NCI-H2029 treated with DMSO at 0.1 percent for 48 hours (cell line): ENCODE measurements at regions not wholly inside any gene's neighbourhood (a gene's known extent, or its start where the extent isn't known, plus 50 kb on each side); places are given as distances from the start of the nearest gene placed in this dataset.
"Not testable (repeated sequence)": the region's sequence is repeated elsewhere in the genome, so short reads cannot be mapped to it uniquely, and the experiment has no call there.

Experiments used
- DNase-seq: peaks from one replicate; lab custom pipeline; 2025; lab: John Stamatoyannopoulos, UW

DNA sequence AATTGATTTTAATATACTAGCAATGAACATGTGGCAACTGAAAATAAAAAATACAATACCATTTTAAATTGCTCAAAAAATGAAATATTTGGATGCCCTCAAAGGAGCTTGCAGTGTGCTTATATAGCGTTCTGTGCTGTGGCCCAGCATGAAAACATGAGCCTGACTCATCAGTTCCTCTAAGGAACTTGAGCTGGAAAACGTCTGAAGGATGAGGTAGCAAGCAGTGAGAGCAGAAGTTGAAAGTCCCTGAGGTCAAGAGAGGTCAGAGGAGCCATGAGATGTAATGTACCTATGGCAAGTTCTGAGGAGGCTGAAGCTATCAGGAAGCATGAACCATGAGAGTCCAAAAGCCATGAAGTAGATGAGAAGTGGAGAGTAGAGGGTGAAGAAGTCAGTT is 59.7 kb downstream of the HMGB3 start:
- DNase-seq, result no peak

DNA sequence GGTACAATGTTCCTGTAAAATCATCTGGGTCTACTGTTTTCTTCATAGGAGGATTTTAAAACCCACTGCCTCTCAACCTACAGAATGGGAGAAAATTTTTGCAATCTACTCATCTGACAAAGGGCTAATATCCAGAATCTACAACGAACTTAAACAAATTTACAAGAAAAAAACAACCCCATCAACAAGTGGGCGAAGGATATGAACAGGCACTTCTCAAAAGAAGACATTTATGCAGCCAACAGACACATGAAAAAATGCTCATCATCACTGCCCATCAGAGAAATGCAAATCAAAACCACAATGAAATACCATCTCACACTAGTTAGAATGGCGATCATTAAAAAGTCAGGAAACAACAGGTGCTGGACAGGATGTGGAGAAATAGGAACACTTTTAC is 83.2 kb downstream of the HMGB3 start:
- not testable (repeated sequence) for DNase-seq

DNA sequence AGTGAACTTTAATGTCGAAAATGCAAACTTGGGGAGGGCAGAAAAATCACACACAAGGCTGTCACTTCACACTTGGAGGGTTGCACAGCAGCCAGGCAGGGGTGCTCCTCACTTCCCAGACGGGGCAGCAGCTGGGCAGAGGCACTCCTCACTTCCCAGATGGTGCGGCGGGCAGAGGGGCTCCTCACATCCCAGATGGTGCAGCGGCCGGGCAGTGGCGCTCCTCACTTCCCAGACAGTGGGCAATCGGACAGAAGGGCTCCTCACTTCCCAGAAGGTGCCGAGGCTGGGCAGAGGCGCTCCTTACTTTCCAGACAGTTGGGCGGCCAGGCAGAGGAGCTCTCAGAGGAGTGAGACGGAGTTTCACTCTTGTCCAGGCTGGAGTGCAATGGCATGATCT is 90.6 kb downstream of the HMGB3 start:
- no peak for DNase-seq

DNA sequence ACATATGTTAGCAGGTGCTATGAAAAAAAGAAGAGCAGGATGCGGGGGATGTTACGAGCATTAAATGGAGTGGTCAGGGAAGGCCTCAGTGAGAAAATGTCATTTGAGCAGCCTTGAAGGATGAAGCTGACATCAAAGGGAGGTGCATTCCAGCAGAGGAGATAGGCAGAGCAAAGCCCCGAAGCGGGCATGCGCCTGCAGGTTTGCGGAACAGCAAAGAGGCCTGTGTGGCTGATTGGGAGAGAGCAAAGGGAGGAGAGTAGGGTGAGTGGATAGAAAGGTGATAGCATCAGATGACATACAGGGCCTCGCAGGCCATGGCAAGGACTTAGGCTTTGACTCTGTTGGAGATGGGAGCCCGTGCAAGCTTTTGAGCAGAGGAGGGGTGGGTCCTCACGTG is 95.4 kb upstream of the GPR50 start:
- DNase-seq, result no peak

DNA sequence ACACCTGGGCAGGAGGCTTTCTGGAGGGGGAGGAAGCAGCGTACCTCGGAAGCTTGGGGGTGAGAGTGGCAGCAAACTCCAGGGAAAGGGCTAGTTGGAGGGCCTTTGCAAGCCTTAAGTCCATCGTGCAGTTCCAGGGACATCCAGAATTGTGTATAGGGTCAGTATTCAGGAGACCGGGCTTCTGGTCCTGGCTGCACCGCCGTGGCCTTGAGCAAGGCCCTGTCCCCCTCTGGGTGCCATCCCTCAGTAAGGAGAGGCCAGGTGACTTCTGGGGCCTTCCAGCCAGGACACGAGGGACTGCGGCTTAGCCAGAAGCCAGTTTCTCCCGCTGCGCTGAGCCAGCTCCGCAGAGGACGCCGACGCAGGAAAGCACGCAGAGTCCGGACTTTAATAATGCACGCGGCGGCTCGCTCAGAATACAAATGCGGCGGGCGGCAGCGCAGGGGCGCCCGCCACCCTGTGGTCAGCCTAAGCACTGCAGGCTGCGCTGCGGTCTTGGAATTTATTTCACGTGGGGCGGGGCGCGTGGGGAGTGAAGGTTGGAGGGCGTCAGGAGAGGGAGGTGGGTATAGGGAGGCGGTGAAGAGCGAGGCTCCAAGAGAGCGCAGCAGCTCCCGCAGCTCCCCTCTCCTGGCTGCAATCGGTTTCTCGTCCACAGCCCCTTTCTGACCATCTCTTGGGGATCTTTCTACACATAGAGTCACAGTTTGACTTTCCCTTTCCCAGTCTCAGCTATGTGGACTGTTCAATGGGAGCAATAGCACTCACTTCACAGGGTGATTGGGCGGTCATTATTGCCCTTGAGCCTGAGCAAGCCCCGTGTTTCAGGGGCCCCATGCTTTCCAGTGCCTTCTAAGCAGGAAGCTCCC is 94.1 kb upstream of the GPR50 start:
- DNase-seq, result peak; percentile 12

DNA sequence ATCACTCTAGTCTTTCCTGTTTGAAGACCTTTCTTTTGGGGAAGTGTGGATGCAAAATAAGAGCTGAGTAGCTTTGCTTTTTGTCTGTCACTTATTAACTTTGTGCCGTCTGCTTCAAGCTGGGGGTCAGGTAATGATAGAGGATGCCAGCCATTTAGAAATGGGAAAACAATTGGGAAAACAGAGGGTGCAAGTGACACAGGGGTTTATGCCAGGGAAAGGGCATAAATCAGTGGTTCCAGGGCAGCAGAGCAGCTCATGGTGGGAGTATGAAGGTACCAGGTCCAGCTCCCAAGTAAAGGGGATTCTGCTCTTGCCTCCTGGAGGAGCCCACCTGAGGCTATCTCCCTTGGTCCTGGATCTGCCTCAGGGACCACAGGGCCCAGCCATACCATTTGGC is 91.9 kb upstream of the GPR50 start:
- no peak for DNase-seq

DNA sequence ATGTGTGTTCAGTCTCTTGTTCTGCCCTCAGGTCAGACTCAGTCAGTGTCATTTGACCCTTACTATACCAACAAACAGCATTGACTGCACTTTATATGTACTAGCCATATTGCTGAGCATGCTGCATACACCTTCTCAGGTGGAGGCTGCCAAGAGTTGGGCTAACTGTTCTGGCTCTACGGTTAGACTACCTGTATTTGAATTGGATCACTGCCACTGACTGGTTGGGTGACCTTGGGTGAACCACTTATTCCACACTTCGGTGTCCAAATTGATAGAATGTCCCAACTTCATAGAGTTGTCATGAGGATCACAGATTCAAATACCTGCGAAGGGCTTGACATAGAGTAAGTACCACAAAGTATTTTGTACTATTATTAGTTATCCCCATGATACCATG is 91.2 kb upstream of the GPR50 start:
- peak; percentile 40 for DNase-seq

DNA sequence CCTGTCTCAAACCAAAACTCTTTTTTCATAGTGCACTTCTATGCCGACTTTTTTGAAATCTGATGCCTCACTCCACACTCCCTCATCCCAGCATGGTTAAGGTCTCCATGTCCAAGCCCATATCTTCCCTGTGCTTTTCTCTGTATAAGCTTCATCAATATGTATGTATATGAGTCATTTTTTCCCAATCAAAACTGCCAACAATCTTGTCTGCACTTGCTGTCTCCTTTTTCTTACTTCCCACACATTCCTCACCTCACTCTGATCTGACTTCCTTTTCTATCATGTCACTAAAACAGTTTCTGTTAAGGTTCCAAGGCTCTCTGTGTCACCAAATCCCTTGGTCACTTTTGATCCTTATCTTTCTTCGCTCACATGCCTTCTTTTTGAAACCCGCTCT is 88.2 kb upstream of the GPR50 start:
- no peak for DNase-seq

DNA sequence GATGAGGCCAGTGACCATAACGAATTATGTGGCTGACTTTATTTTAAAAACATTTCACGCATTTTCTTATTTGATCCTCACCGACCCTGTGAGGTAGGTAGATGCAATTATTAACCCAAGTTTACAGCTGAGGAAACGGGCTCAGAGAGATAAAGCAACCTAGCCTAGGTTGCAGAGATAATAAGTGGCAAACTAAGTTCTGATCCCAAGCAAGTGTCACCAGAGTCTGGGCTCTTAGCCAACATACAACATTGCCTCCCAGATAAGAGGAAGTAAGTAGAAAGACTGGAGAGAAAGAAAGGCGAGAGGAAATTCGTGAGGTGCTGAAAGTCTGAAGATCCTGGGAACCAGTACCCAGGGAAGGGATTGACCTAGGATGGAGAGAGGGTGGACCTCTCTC is 77.4 kb upstream of the GPR50 start:
- DNase-seq, result no peak

DNA sequence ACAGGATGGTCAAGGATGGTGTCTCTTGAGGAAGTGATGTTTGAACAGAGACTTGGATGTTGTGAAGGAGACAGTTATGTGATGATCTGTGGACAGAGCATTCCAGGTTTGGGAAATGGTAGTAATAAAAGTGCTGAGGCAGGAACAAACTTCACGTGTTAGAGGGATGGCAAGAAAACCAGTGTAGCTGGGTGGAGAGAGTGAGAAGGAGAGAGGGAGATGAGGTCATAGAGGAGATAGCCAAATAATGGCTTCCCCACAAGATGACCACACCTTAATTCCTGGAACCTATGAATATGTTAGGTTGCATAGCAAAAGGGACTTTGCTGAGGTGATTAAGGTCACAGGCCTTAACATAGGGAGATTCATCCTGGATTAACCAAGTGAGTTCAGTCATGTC is 75.6 kb upstream of the GPR50 start:
- no peak for DNase-seq

DNA sequence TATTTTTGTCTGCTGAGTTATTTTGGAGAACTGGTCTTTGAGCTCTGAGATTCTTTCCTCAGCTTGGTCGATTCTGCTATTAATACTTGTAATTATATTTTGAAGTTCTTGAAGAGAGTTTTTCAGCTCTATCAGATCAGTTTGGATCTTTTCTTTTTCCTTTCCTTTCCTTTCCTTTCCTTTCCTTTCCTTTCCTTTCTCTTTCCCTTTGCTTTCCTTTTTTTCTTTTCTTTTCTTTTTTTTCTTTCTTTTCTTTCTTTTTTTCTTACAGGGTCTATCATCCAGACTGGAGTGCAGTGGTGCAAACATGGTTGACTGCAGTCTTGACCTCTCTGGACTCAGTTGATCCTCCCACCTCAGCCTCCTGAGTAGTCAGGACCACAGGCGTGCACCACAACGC is 63.2 kb upstream of the GPR50 start:
- DNase-seq, result not testable (repeated sequence)
